Cardiac fibroblast (primary cell): ENCODE measurements at regions not wholly inside any gene's neighbourhood (a gene's known extent, or its start where the extent isn't known, plus 50 kb on each side); places are given as distances from the start of the nearest gene placed in this dataset.
A peak's percentile ranks its signal among the peaks of the same experiment; 100 is the strongest.

Source experiments
- DNase-seq, 2 donors: peaks; one replicate each; pipeline versions ENCODE4 v3.0.0 to v3.0.0-alpha.2; 2010; ENCODE audit warnings: low read depth in 2 of 2
- H3K4me3 ChIP-seq, 2 donors: replicated peaks in 1 of 2; 1 replicate in 1 of 2; 2 replicates in 1 of 2; pipeline ENCODE4 v1.5.1; 2011; ENCODE audit warnings: low read depth in 2 of 2, low read length in 2 of 2, mild to moderate bottlenecking in 2 of 2, moderate library complexity in 1 of 2
- CTCF ChIP-seq: IDR thresholded peaks from one replicate; pipeline ENCODE4 v1.5.1; 2011; ENCODE audit warnings: low read depth, mild to moderate bottlenecking, low read length, inconsistent platforms

GRCh38 chr21:38743772-38744529 is 61.8 kb upstream of the ETS2 start:
- DNase-seq = no peak
- TF ChIP-seq CTCF = no peak
- no peak overlapping the region for H3K4me3 ChIP-seq

GRCh38 chr21:38744861-38745260 is 60.9 kb upstream of the ETS2 start:
- H3K4me3 ChIP-seq = no peak overlapping the region
- no peak for DNase-seq
- TF ChIP-seq CTCF = no peak

- H3K4me3 ChIP-seq = no peak overlapping the region
- no peak for DNase-seq
- no peak for TF ChIP-seq CTCF
Measured at GRCh38 chr21:38747810-38748209, 57.9 kb upstream of the ETS2 start.

- no peak for TF ChIP-seq CTCF
- H3K4me3 ChIP-seq = no peak overlapping the region
- DNase-seq = peak; percentile 45 to 85
Measured at GRCh38 chr21:38751379-38752050, 54.2 kb upstream of the ETS2 start.

- no peak for TF ChIP-seq CTCF
- H3K4me3 ChIP-seq = no peak overlapping the region
- no peak for DNase-seq
Measured at GRCh38 chr21:38752051-38752505, 53.7 kb upstream of the ETS2 start.

- TF ChIP-seq CTCF = no peak
- no peak for DNase-seq
- no peak overlapping the region for H3K4me3 ChIP-seq
Measured at GRCh38 chr21:38753114-38753513, 52.6 kb upstream of the ETS2 start.
